ENCODE measurements at regions not wholly inside any gene's neighbourhood (a gene's known extent, or its start where the extent isn't known, plus 50 kb on each side); places are given as distances from the start of the nearest gene placed in this dataset.

DNA sequence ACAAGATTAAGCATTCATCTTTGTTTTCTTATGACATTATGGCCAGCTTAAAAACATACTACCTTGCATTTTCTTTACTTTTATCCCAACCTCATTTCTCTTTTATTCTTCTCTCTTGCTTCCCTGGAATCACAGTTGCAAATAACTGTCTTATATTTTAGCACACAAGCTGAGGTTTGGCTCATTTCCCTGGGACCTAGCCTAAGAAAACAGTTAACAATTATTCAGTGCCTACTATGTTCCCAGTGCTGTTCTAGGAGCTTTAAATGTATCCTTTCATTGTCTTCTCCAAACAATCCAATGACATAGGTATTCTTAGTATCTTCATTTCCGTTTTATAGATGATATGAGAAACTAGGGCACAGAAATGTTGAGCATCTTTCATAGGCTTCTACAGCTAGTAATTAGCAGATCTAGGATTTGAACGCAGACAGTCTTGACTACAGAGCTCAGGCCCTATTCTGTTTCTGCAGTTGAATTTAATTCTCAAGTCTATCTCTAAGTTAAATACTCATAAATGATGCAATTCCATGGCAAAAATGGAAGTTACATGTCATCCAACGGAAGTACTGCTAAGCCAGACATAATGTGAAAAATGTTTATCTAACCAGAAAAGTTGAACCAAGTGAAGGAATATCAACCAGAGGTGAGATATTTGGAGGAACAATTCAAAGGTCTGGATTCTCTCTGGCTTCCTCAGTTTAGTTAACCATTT, 52.3 kb upstream of the MTAP start:
- ATAC-seq (ENCODE audit: low read depth) (no peak), DNase-seq (ENCODE audit: low spot score) (no peak)
- Histone ChIP-seq H3K4me1 (ENCODE audit: insufficient read depth, poor library complexity, severe bottlenecking) (peaks cover 44% of the 10 kb centered on the region), H3K36me3 (ENCODE audit: low read depth) (no peaks in the 10 kb centered on the region), H3K9me3 (ENCODE audit: severe bottlenecking) (no peaks in the 10 kb centered on the region), H3K4me3 (ENCODE audit: severe bottlenecking) (no peak overlapping the region), H3K27ac (ENCODE audit: poor library complexity, severe bottlenecking) (peak overlapping the region; percentile 11), H3K27me3 (ENCODE audit: insufficient read depth, poor library complexity, severe bottlenecking) (no peaks in the 10 kb centered on the region)
- TF ChIP-seq, protein P1, sequence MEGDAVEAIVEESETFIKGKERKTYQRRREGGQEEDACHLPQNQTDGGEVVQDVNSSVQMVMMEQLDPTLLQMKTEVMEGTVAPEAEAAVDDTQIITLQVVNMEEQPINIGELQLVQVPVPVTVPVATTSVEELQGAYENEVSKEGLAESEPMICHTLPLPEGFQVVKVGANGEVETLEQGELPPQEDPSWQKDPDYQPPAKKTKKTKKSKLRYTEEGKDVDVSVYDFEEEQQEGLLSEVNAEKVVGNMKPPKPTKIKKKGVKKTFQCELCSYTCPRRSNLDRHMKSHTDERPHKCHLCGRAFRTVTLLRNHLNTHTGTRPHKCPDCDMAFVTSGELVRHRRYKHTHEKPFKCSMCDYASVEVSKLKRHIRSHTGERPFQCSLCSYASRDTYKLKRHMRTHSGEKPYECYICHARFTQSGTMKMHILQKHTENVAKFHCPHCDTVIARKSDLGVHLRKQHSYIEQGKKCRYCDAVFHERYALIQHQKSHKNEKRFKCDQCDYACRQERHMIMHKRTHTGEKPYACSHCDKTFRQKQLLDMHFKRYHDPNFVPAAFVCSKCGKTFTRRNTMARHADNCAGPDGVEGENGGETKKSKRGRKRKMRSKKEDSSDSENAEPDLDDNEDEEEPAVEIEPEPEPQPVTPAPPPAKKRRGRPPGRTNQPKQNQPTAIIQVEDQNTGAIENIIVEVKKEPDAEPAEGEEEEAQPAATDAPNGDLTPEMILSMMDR (IDR thresholded peaks at IDR 0.05; ENCODE audit: poor library complexity, severe bottlenecking), result no peak

DNA sequence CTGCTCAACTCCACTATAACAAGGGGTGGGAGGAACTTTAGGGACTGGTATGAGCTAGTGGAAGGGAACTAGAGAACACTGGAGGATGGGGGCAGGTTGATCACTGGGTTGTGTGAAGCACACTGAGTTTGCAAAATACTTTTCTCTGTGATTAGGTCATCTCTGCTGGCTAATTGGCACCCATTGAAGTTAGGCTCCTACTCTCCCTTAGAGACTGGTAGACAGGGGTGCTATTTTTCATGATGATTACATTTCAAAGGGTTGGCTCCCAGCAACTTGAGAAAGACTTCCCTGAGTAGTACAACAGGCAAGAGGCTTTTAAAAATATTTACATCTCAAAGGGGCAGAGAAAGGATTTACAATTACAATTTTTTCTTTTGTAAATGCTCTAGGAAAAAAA, 50.4 kb upstream of the MTAP start:
- H3K27me3 ChIP-seq (ENCODE audit: insufficient read depth, poor library complexity, severe bottlenecking), result no peaks in the 10 kb centered on the region
- no peak for ATAC-seq (ENCODE audit: low read depth)
- no peak for DNase-seq (ENCODE audit: low spot score)

More for the DNA sequence above, 50.4 kb upstream of the MTAP start:
- Histone ChIP-seq H3K4me3 (ENCODE audit: severe bottlenecking) (no peak overlapping the region), H3K9me3 (ENCODE audit: severe bottlenecking) (no peaks in the 10 kb centered on the region), H3K4me1 (ENCODE audit: insufficient read depth, poor library complexity, severe bottlenecking) (peaks cover 31% of the 10 kb centered on the region), H3K27ac (ENCODE audit: poor library complexity, severe bottlenecking) (no peak overlapping the region), H3K36me3 (ENCODE audit: low read depth) (no peaks in the 10 kb centered on the region)
- TF ChIP-seq, protein P1 (IDR thresholded peaks at IDR 0.05; ENCODE audit: poor library complexity, severe bottlenecking), result no peak
